ENCODE measurements at regions not wholly inside any gene's neighbourhood (a gene's known extent, or its start where the extent isn't known, plus 50 kb on each side); places are given as distances from the start of the nearest gene placed in this dataset.

DNA sequence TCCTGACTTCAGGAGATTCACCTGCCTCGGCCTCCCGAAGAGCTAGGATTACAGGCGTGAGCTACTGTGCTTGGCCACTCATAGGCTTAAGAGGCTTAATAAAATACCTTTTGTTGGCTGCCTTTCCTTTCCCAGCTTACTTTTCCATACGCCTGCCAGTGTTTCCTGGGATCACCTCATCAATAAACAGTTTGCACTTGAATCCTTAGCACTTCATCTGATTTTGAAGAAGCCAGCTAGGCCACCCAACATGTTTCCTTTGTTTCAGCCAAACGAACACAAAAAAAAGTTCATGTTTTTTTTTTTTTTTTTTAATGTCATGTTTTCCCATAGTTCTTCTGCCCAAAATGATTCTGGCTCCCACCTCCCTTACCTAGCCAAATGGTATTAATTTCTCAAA is 92.3 kb downstream of the RAP2B start:
- no peak for TF ChIP-seq ESRRA (CRISPR knock-in tag; IDR thresholded peaks at IDR 0.05; ENCODE audit: borderline replicate concordance)
- TF ChIP-seq NFYB (CRISPR knock-in tag; conservative IDR thresholded peaks at IDR 0.05; ENCODE audit: low read depth) = no peak
- no peak for TF ChIP-seq ZNF121 (CRISPR knock-in tag; IDR thresholded peaks at IDR 0.05)
- TF ChIP-seq, protein P1, sequence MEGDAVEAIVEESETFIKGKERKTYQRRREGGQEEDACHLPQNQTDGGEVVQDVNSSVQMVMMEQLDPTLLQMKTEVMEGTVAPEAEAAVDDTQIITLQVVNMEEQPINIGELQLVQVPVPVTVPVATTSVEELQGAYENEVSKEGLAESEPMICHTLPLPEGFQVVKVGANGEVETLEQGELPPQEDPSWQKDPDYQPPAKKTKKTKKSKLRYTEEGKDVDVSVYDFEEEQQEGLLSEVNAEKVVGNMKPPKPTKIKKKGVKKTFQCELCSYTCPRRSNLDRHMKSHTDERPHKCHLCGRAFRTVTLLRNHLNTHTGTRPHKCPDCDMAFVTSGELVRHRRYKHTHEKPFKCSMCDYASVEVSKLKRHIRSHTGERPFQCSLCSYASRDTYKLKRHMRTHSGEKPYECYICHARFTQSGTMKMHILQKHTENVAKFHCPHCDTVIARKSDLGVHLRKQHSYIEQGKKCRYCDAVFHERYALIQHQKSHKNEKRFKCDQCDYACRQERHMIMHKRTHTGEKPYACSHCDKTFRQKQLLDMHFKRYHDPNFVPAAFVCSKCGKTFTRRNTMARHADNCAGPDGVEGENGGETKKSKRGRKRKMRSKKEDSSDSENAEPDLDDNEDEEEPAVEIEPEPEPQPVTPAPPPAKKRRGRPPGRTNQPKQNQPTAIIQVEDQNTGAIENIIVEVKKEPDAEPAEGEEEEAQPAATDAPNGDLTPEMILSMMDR (IDR thresholded peaks at IDR 0.05) = no peak
- TF ChIP-seq TCF7 (CRISPR knock-in tag; IDR thresholded peaks at IDR 0.05; ENCODE audit: low read depth) = no peak
- TF ChIP-seq GRHL2 (CRISPR knock-in tag; IDR thresholded peaks at IDR 0.05; ENCODE audit: insufficient replicate concordance, severe bottlenecking) = no peak
- TF ChIP-seq KAT7 (CRISPR knock-in tag; IDR thresholded peaks at IDR 0.05; ENCODE audit: borderline replicate concordance) = no peak
- no peak for TF ChIP-seq RORB (CRISPR knock-in tag; IDR thresholded peaks at IDR 0.05)
- no peak for TF ChIP-seq ZNF317 (CRISPR knock-in tag; IDR thresholded peaks at IDR 0.05; ENCODE audit: borderline replicate concordance, low read depth)
- no peak for TF ChIP-seq CREB1 (CRISPR knock-in tag; IDR thresholded peaks at IDR 0.05)
- no peak for TF ChIP-seq NR3C1 (CRISPR knock-in tag; conservative IDR thresholded peaks at IDR 0.05; ENCODE audit: low read depth)
- TF ChIP-seq, protein P2, sequence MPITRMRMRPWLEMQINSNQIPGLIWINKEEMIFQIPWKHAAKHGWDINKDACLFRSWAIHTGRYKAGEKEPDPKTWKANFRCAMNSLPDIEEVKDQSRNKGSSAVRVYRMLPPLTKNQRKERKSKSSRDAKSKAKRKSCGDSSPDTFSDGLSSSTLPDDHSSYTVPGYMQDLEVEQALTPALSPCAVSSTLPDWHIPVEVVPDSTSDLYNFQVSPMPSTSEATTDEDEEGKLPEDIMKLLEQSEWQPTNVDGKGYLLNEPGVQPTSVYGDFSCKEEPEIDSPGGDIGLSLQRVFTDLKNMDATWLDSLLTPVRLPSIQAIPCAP (CRISPR knock-in tag; IDR thresholded peaks at IDR 0.05) = no peak

Measured in WTC11 (cell line).